ENCODE measurements at regions not wholly inside any gene's neighbourhood (a gene's known extent, or its start where the extent isn't known, plus 50 kb on each side); places are given as distances from the start of the nearest gene placed in this dataset.

DNA sequence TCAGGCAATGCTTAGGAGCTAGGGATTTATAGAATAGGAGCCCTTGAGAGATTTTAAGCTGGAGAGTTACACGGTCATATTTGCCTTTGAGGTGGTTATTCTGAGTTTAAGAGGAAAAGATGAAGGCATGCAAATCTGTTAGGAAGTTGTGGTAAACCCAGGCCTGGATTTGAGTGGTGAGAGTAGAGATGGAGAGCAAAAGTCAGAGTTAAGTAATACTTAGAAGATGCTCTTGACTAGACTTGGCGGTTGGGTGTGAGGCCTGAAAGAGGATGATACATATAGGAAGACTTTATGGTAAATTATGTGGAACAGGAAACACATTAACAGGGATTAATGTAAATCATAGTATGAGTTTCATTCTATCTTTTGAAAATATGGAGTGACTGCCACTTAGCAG is 136.0 kb upstream of the ARX start (continued):
- no peak for TF ChIP-seq ATF2 (CRISPR knock-in tag; IDR thresholded peaks at IDR 0.05)
- TF ChIP-seq KAT7 (CRISPR knock-in tag; IDR thresholded peaks at IDR 0.05; ENCODE audit: borderline replicate concordance): no peak
- TF ChIP-seq MCM5 (IDR thresholded peaks at IDR 0.05; ENCODE audit: low read depth): no peak
- TF ChIP-seq, protein P1, sequence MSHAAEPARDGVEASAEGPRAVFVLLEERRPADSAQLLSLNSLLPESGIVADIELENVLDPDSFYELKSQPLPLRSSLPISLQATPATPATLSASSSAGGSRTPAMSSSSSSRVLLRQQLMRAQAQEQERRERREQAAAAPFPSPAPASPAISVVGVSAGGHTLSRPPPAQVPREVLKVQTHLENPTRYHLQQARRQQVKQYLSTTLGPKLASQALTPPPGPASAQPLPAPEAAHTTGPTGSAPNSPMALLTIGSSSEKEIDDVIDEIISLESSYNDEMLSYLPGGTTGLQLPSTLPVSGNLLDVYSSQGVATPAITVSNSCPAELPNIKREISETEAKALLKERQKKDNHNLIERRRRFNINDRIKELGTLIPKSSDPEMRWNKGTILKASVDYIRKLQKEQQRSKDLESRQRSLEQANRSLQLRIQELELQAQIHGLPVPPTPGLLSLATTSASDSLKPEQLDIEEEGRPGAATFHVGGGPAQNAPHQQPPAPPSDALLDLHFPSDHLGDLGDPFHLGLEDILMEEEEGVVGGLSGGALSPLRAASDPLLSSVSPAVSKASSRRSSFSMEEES (CRISPR knock-in tag; IDR thresholded peaks at IDR 0.05): no peak

GRCh38 chrX:25144043-25144940 is 128.5 kb upstream of the ARX start:
- intact Hi-C loops (cut with micrococcal nuclease) (loop anchor here (1.0 to 10.0 kb wide), 5 partner anchors 109 to 749 kb away; no protein-coding TSS in a partner anchor), in situ Hi-C loops (cut with MboI) (loop anchor here (10.0 kb wide), 2 partner anchors 109 to 739 kb away; no protein-coding TSS in a partner anchor)
- no peaks in the 10 kb centered on the region for H3K27me3 ChIP-seq (ENCODE audit: control insufficient read depth in 2 of 2, insufficient read depth in 2 of 2, low read length in 2 of 2)
- H3K36me3 ChIP-seq (ENCODE audit: control insufficient read depth, insufficient read depth, low read length): no peaks in the 10 kb centered on the region
- ChIA-PET POLR2A (interaction anchor here (0.6 to 1.3 kb wide), 2 partner anchors 33 to 748 kb away, joined by 3 to 4 read pairs; no protein-coding TSS in a partner anchor), CTCF (ENCODE audit: low intra/inter-chr PET ratio) (interaction anchor here (1.4 to 1.8 kb wide), 3 partner anchors 109 to 392 kb away, joined by 3 to 7 read pairs (median 6); no protein-coding TSS in a partner anchor)
- no peak overlapping the region for H3K4me3 ChIP-seq
- no peaks in the 10 kb centered on the region for H3K9me3 ChIP-seq (replicated peaks; ENCODE audit: control insufficient read depth, insufficient read depth, low read depth, low read length)
- no peaks in the 10 kb centered on the region for H3K79me2 ChIP-seq (ENCODE audit: control insufficient read depth, insufficient read depth, low read length)
- BruUV-seq (replicated peaks): no TSS peak
- H3K27ac ChIP-seq (ENCODE audit: extremely low read depth, low read depth, low read length): no peak overlapping the region
- no peaks in the 10 kb centered on the region for H3K9me1 ChIP-seq (ENCODE audit: control insufficient read depth, insufficient read depth, low read length)
- peak; percentile 56 for FAIRE-seq
- no peaks in the 10 kb centered on the region for H3K4me1 ChIP-seq (replicated peaks in 1 of 2; ENCODE audit: control insufficient read depth in 2 of 2, insufficient read depth in 2 of 2, low read length in 2 of 2)
- DNase-seq (ENCODE audit: extremely low read depth in 1 of 4, low spot score in 3 of 4): peak; percentile 23 to 58 (median 47)
- peak; percentile 82 for ATAC-seq
- H4K20me1 ChIP-seq (replicated peaks; ENCODE audit: control insufficient read depth, insufficient read depth, low read length): no peaks in the 10 kb centered on the region
- no peak overlapping the region for H2AFZ ChIP-seq (ENCODE audit: low read depth, low read length)
- H3K9ac ChIP-seq (ENCODE audit: insufficient read depth in 1 of 2, low read depth in 2 of 2, low read length in 2 of 2): no peak overlapping the region
- 25% methylated on average over 17 of the region's 19 CpGs for WGBS (ENCODE audit: insufficient coverage, low coverage, missing lambda C conversion rate)
- no peak overlapping the region for H3K4me2 ChIP-seq (ENCODE audit: insufficient read depth, low read length)
- TF ChIP-seq RAD21 (CRISPR knock-in tag; conservative IDR thresholded peaks at IDR 0.05 in 1 of 2, IDR thresholded peaks at IDR 0.05 in 1 of 2) (peak; percentile 68 to 76), MAX (CRISPR knock-in tag; IDR thresholded peaks at IDR 0.05) (no peak), CEBPB (tag; IDR thresholded peaks at IDR 0.05) (no peak), HMG20A (CRISPR knock-in tag; conservative IDR thresholded peaks at IDR 0.05) (no peak), ZBTB43 (CRISPR knock-in tag; IDR thresholded peaks at IDR 0.05) (no peak)
- TF ChIP-seq, protein P2, sequence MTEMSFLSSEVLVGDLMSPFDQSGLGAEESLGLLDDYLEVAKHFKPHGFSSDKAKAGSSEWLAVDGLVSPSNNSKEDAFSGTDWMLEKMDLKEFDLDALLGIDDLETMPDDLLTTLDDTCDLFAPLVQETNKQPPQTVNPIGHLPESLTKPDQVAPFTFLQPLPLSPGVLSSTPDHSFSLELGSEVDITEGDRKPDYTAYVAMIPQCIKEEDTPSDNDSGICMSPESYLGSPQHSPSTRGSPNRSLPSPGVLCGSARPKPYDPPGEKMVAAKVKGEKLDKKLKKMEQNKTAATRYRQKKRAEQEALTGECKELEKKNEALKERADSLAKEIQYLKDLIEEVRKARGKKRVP (CRISPR knock-in tag; IDR thresholded peaks at IDR 0.05): no peak
